Right atrium auricular region (tissue), 2 donors: ENCODE measurements at regions not wholly inside any gene's neighbourhood (a gene's known extent, or its start where the extent isn't known, plus 50 kb on each side); places are given as distances from the start of the nearest gene placed in this dataset.

Experiments
- DNase-seq: peaks from one replicate; pipeline ENCODE4 v3.0.0-alpha.2; 2019; ENCODE audit warnings: low spot score
- H3K27ac ChIP-seq, 2 donors: fragments of 200-600 bp; sonication (generic); 1 replicate in 1 of 2; 2 replicates in 1 of 2; pipeline ENCODE4 v1.5.1; 2016 to 2019
- H3K27me3 ChIP-seq, 2 donors: fragments of 200-600 bp; sonication (generic); one replicate each; pipeline versions ENCODE4 v1.5.1 to v1.6.0; 2017 to 2019
- H3K36me3 ChIP-seq: fragments of 200-600 bp; sonication (generic); one replicate; pipeline ENCODE4 v1.5.1; 2016
- H3K4me1 ChIP-seq, 2 donors: fragments of 200-600 bp; sonication (generic); one replicate each; pipeline versions ENCODE4 v1.5.1 to v1.6.0; 2017 to 2019
- H3K4me3 ChIP-seq, 2 donors: fragments of 200-600 bp; sonication (generic); 1 replicate in 1 of 2; 2 replicates in 1 of 2; pipeline ENCODE4 v1.5.1; 2017 to 2019; ENCODE audit warnings: mild to moderate bottlenecking in 1 of 2, moderate library complexity in 1 of 2
- H3K9me3 ChIP-seq, 2 donors: fragments of 200-600 bp; sonication (generic); one replicate each; pipeline ENCODE4 v1.5.1; 2019
- CTCF ChIP-seq, 2 donors: fragments of 200-600 bp; sonication (generic); IDR thresholded peaks; one replicate each; pipeline ENCODE4 v1.5.1; 2019; ENCODE audit warnings: antibody characterized with exemption in 2 of 2

- H3K9me3 ChIP-seq = no peaks in the 10 kb centered on the region
- H3K4me1 ChIP-seq = no peaks in the 10 kb centered on the region
- no peak for DNase-seq
- no peaks in the 10 kb centered on the region for H3K27me3 ChIP-seq
- TF ChIP-seq CTCF (IDR thresholded peaks at IDR 0.05) = no peak
- no peaks in the 10 kb centered on the region for H3K36me3 ChIP-seq
- H3K4me3 ChIP-seq = no peak overlapping the region
- no peak overlapping the region for H3K27ac ChIP-seq
Observed at GRCh38 chr19:23522431-23522830, 127.2 kb upstream of the ZNF91 start.

GRCh38 chr19:23521471-23521870 lies 126.2 kb upstream of the ZNF91 start:
- no peaks in the 10 kb centered on the region for H3K27me3 ChIP-seq
- no peak for TF ChIP-seq CTCF (IDR thresholded peaks at IDR 0.05)
- DNase-seq = no peak

GRCh38 chr19:23520441-23520840 lies 125.2 kb upstream of the ZNF91 start:
- TF ChIP-seq CTCF (IDR thresholded peaks at IDR 0.05) = no peak

More at GRCh38 chr19:23521471-23521870, 126.2 kb upstream of the ZNF91 start:
- H3K4me3 ChIP-seq = no peak overlapping the region
- H3K9me3 ChIP-seq = no peaks in the 10 kb centered on the region
- no peaks in the 10 kb centered on the region for H3K36me3 ChIP-seq
- no peaks in the 10 kb centered on the region for H3K4me1 ChIP-seq
- no peak overlapping the region for H3K27ac ChIP-seq

GRCh38 chr19:23519031-23519430 lies 123.8 kb upstream of the ZNF91 start:
- DNase-seq = no peak

More at GRCh38 chr19:23520441-23520840, 125.2 kb upstream of the ZNF91 start:
- Histone ChIP-seq H3K4me1 (no peaks in the 10 kb centered on the region), H3K4me3 (no peak overlapping the region), H3K36me3 (no peaks in the 10 kb centered on the region), H3K27ac (no peak overlapping the region), H3K27me3 (no peaks in the 10 kb centered on the region), H3K9me3 (no peaks in the 10 kb centered on the region)
- DNase-seq = no peak

GRCh38 chr19:23516266-23516665 lies 121.0 kb upstream of the ZNF91 start:
- DNase-seq = no peak
- no peaks in the 10 kb centered on the region for H3K36me3 ChIP-seq
- TF ChIP-seq CTCF (IDR thresholded peaks at IDR 0.05) = no peak
- H3K27ac ChIP-seq = no peak overlapping the region
- H3K4me1 ChIP-seq = peaks cover 0 to 4% of the 10 kb centered on the region in 2 donors
- no peaks in the 10 kb centered on the region for H3K27me3 ChIP-seq
- no peak overlapping the region for H3K4me3 ChIP-seq
- no peaks in the 10 kb centered on the region for H3K9me3 ChIP-seq

More at GRCh38 chr19:23519031-23519430, 123.8 kb upstream of the ZNF91 start:
- Histone ChIP-seq H3K27me3 (no peaks in the 10 kb centered on the region), H3K9me3 (no peaks in the 10 kb centered on the region), H3K36me3 (no peaks in the 10 kb centered on the region), H3K4me3 (no peak overlapping the region), H3K4me1 (peaks cover 0 to 4% of the 10 kb centered on the region in 2 donors), H3K27ac (no peak overlapping the region)
- TF ChIP-seq CTCF (IDR thresholded peaks at IDR 0.05) = no peak

GRCh38 chr19:23515551-23515950 lies 120.3 kb upstream of the ZNF91 start:
- peaks cover 0 to 4% of the 10 kb centered on the region in 2 donors for H3K4me1 ChIP-seq
- TF ChIP-seq CTCF (IDR thresholded peaks at IDR 0.05) = no peak
- no peaks in the 10 kb centered on the region for H3K9me3 ChIP-seq
- H3K27me3 ChIP-seq = no peaks in the 10 kb centered on the region
- no peak for DNase-seq
- H3K27ac ChIP-seq = no peak overlapping the region
- H3K4me3 ChIP-seq = no peak overlapping the region
- H3K36me3 ChIP-seq = no peaks in the 10 kb centered on the region
